ENCODE measurements at regions not wholly inside any gene's neighbourhood (a gene's known extent, or its start where the extent isn't known, plus 50 kb on each side); places are given as distances from the start of the nearest gene placed in this dataset.

- H3K27ac ChIP-seq (ENCODE audit: low read length) = no peak overlapping the region
- no peak overlapping the region for H3K4me3 ChIP-seq (ENCODE audit: low read length)
- no peaks in the 10 kb centered on the region for H3K36me3 ChIP-seq (ENCODE audit: insufficient read depth, low read length)
- no peak overlapping the region for H3K4me2 ChIP-seq (ENCODE audit: low read depth, low read length, poor library complexity, severe bottlenecking)
- H3K9me2 ChIP-seq (replicated peaks; ENCODE audit: insufficient read depth, low read length) = no peaks in the 10 kb centered on the region
- no peak overlapping the region for H2AFZ ChIP-seq (ENCODE audit: low read length)
- DNase-seq = no peak
- H4K20me1 ChIP-seq (ENCODE audit: insufficient read depth, low read depth, low read length) = no peaks in the 10 kb centered on the region
- H3K9ac ChIP-seq (ENCODE audit: low read length) = no peak overlapping the region
- no peaks in the 10 kb centered on the region for H3K4me1 ChIP-seq (ENCODE audit: low read length)
- no peaks in the 10 kb centered on the region for H3K79me2 ChIP-seq (ENCODE audit: low read length)
- no peaks in the 10 kb centered on the region for H3K27me3 ChIP-seq (ENCODE audit: low read length)
- H3K9me3 ChIP-seq (ENCODE audit: low read length) = no peaks in the 10 kb centered on the region
These were observed 129.9 kb downstream of the TMEM30B start for GRCh38 chr14:61151251-61151650.

GRCh38 chr14:61150851-61151250 is 130.3 kb downstream of the TMEM30B start:
- no peaks in the 10 kb centered on the region for H3K9me2 ChIP-seq (replicated peaks; ENCODE audit: insufficient read depth, low read length)
- H3K79me2 ChIP-seq (ENCODE audit: low read length) = no peaks in the 10 kb centered on the region
- H3K27me3 ChIP-seq (ENCODE audit: low read length) = no peaks in the 10 kb centered on the region
- H2AFZ ChIP-seq (ENCODE audit: low read length) = no peak overlapping the region
- H3K4me2 ChIP-seq (ENCODE audit: low read depth, low read length, poor library complexity, severe bottlenecking) = no peak overlapping the region
- no peak overlapping the region for H3K27ac ChIP-seq (ENCODE audit: low read length)
- H3K36me3 ChIP-seq (ENCODE audit: insufficient read depth, low read length) = no peaks in the 10 kb centered on the region
- H3K9ac ChIP-seq (ENCODE audit: low read length) = no peak overlapping the region
- H3K4me3 ChIP-seq (ENCODE audit: low read length) = no peak overlapping the region
- no peaks in the 10 kb centered on the region for H3K9me3 ChIP-seq (ENCODE audit: low read length)
- no peak for DNase-seq
- no peaks in the 10 kb centered on the region for H3K4me1 ChIP-seq (ENCODE audit: low read length)
- H4K20me1 ChIP-seq (ENCODE audit: insufficient read depth, low read depth, low read length) = no peaks in the 10 kb centered on the region

GRCh38 chr14:61149896-61150295 is 131.2 kb downstream of the TMEM30B start:
- Histone ChIP-seq H2AFZ (ENCODE audit: low read length) (no peak overlapping the region), H3K4me2 (ENCODE audit: low read depth, low read length, poor library complexity, severe bottlenecking) (no peak overlapping the region), H3K79me2 (ENCODE audit: low read length) (no peaks in the 10 kb centered on the region), H3K27me3 (ENCODE audit: low read length) (no peaks in the 10 kb centered on the region), H3K9me2 (replicated peaks; ENCODE audit: insufficient read depth, low read length) (no peaks in the 10 kb centered on the region), H3K9me3 (ENCODE audit: low read length) (peaks cover 1% of the 10 kb centered on the region; the same call in 1 of the 2 replicates), H4K20me1 (ENCODE audit: insufficient read depth, low read depth, low read length) (no peaks in the 10 kb centered on the region), H3K4me1 (ENCODE audit: low read length) (no peaks in the 10 kb centered on the region), H3K27ac (ENCODE audit: low read length) (no peak overlapping the region), H3K9ac (ENCODE audit: low read length) (no peak overlapping the region), H3K36me3 (ENCODE audit: insufficient read depth, low read length) (no peaks in the 10 kb centered on the region; the same call in 1 of the 2 replicates), H3K4me3 (ENCODE audit: low read length) (no peak overlapping the region)
- no peak for DNase-seq

GRCh38 chr14:61148742-61149350 is 132.3 kb downstream of the TMEM30B start:
- Histone ChIP-seq H3K27me3 (ENCODE audit: low read length) (no peaks in the 10 kb centered on the region), H3K79me2 (ENCODE audit: low read length) (no peaks in the 10 kb centered on the region), H3K9me2 (replicated peaks; ENCODE audit: insufficient read depth, low read length) (no peaks in the 10 kb centered on the region), H3K4me3 (ENCODE audit: low read length) (no peak overlapping the region), H3K4me2 (ENCODE audit: low read depth, low read length, poor library complexity, severe bottlenecking) (no peak overlapping the region), H3K27ac (ENCODE audit: low read length) (no peak overlapping the region), H4K20me1 (ENCODE audit: insufficient read depth, low read depth, low read length) (no peaks in the 10 kb centered on the region), H3K9me3 (ENCODE audit: low read length) (peaks cover 9% of the 10 kb centered on the region), H3K36me3 (ENCODE audit: insufficient read depth, low read length) (peaks cover 3% of the 10 kb centered on the region; the same call in 1 of the 2 replicates), H3K4me1 (ENCODE audit: low read length) (no peaks in the 10 kb centered on the region), H2AFZ (ENCODE audit: low read length) (no peak overlapping the region), H3K9ac (ENCODE audit: low read length) (no peak overlapping the region)
- DNase-seq = no peak

- Histone ChIP-seq H3K9ac (ENCODE audit: low read length) (no peak overlapping the region), H3K79me2 (ENCODE audit: low read length) (no peaks in the 10 kb centered on the region), H4K20me1 (ENCODE audit: insufficient read depth, low read depth, low read length) (no peaks in the 10 kb centered on the region), H3K4me1 (ENCODE audit: low read length) (no peaks in the 10 kb centered on the region), H3K4me3 (ENCODE audit: low read length) (no peak overlapping the region), H2AFZ (ENCODE audit: low read length) (no peak overlapping the region), H3K9me2 (replicated peaks; ENCODE audit: insufficient read depth, low read length) (no peaks in the 10 kb centered on the region), H3K27ac (ENCODE audit: low read length) (no peak overlapping the region), H3K27me3 (ENCODE audit: low read length) (no peaks in the 10 kb centered on the region), H3K9me3 (ENCODE audit: low read length) (peaks cover 16% of the 10 kb centered on the region), H3K36me3 (ENCODE audit: insufficient read depth, low read length) (peaks cover 5% of the 10 kb centered on the region; the same call in 1 of the 2 replicates), H3K4me2 (ENCODE audit: low read depth, low read length, poor library complexity, severe bottlenecking) (no peak overlapping the region)
- no peak for DNase-seq
These were observed 133.1 kb downstream of the TMEM30B start for GRCh38 chr14:61147831-61148549.

- Histone ChIP-seq H4K20me1 (ENCODE audit: insufficient read depth, low read depth, low read length) (no peaks in the 10 kb centered on the region), H3K36me3 (ENCODE audit: insufficient read depth, low read length) (peaks cover 9% of the 10 kb centered on the region; the same call in 1 of the 2 replicates), H2AFZ (ENCODE audit: low read length) (no peak overlapping the region), H3K9me2 (replicated peaks; ENCODE audit: insufficient read depth, low read length) (no peaks in the 10 kb centered on the region), H3K4me3 (ENCODE audit: low read length) (no peak overlapping the region), H3K9me3 (ENCODE audit: low read length) (peaks cover 20% of the 10 kb centered on the region), H3K4me1 (ENCODE audit: low read length) (no peaks in the 10 kb centered on the region), H3K27me3 (ENCODE audit: low read length) (no peaks in the 10 kb centered on the region), H3K9ac (ENCODE audit: low read length) (no peak overlapping the region), H3K27ac (ENCODE audit: low read length) (no peak overlapping the region), H3K79me2 (ENCODE audit: low read length) (no peaks in the 10 kb centered on the region), H3K4me2 (ENCODE audit: low read depth, low read length, poor library complexity, severe bottlenecking) (no peak overlapping the region)
- DNase-seq = no peak
These were observed 133.7 kb downstream of the TMEM30B start for GRCh38 chr14:61147381-61147821.

GRCh38 chr14:61146899-61147298 is 134.2 kb downstream of the TMEM30B start:
- no peak for DNase-seq
- Histone ChIP-seq H3K9ac (ENCODE audit: low read length) (no peak overlapping the region), H3K27ac (ENCODE audit: low read length) (no peak overlapping the region), H2AFZ (ENCODE audit: low read length) (no peak overlapping the region), H3K9me2 (replicated peaks; ENCODE audit: insufficient read depth, low read length) (no peaks in the 10 kb centered on the region), H4K20me1 (ENCODE audit: insufficient read depth, low read depth, low read length) (no peaks in the 10 kb centered on the region), H3K9me3 (ENCODE audit: low read length) (peaks cover 20% of the 10 kb centered on the region), H3K79me2 (ENCODE audit: low read length) (no peaks in the 10 kb centered on the region), H3K36me3 (ENCODE audit: insufficient read depth, low read length) (peaks cover 9% of the 10 kb centered on the region; the same call in 1 of the 2 replicates), H3K4me2 (ENCODE audit: low read depth, low read length, poor library complexity, severe bottlenecking) (no peak overlapping the region), H3K4me3 (ENCODE audit: low read length) (no peak overlapping the region), H3K27me3 (ENCODE audit: low read length) (no peaks in the 10 kb centered on the region), H3K4me1 (ENCODE audit: low read length) (no peaks in the 10 kb centered on the region)

GRCh38 chr14:61145903-61146481 is 135.1 kb downstream of the TMEM30B start:
- H3K36me3 ChIP-seq (ENCODE audit: insufficient read depth, low read length) = peaks cover 9% of the 10 kb centered on the region; the same call in 1 of the 2 replicates
- H2AFZ ChIP-seq (ENCODE audit: low read length) = no peak overlapping the region
- DNase-seq = no peak
- H3K9me3 ChIP-seq (ENCODE audit: low read length) = peaks cover 20% of the 10 kb centered on the region
- H3K27ac ChIP-seq (ENCODE audit: low read length) = no peak overlapping the region
- no peak overlapping the region for H3K4me3 ChIP-seq (ENCODE audit: low read length)
- no peak overlapping the region for H3K9ac ChIP-seq (ENCODE audit: low read length)
- no peaks in the 10 kb centered on the region for H3K79me2 ChIP-seq (ENCODE audit: low read length)
- H3K9me2 ChIP-seq (replicated peaks; ENCODE audit: insufficient read depth, low read length) = no peaks in the 10 kb centered on the region
- no peaks in the 10 kb centered on the region for H4K20me1 ChIP-seq (ENCODE audit: insufficient read depth, low read depth, low read length)
- H3K4me1 ChIP-seq (ENCODE audit: low read length) = no peaks in the 10 kb centered on the region
- H3K4me2 ChIP-seq (ENCODE audit: low read depth, low read length, poor library complexity, severe bottlenecking) = no peak overlapping the region
- H3K27me3 ChIP-seq (ENCODE audit: low read length) = no peaks in the 10 kb centered on the region

Measured in Karpas-422 (cell line).